Peyer's patch (tissue), 4 donors: ENCODE measurements at regions not wholly inside any gene's neighbourhood (a gene's known extent, or its start where the extent isn't known, plus 50 kb on each side); places are given as distances from the start of the nearest gene placed in this dataset.

Experiments used
- POLR2A ChIP-seq, 2 donors: fragments of 450-650 bp; IDR thresholded peaks; one replicate each; pipeline ENCODE4 v1.5.1; 2017; ENCODE audit warnings: antibody characterized with exemption in 2 of 2, mild to moderate bottlenecking in 2 of 2, moderate library complexity in 2 of 2
- TF ChIP-seq, protein P1 (sequence below), 6 experiments: fragments of 450-650 bp in 4 of 6; fragments of 200-600 bp in 2 of 6; sonication (generic) in 1 of 6; IDR thresholded peaks; one replicate each; pipeline ENCODE4 v1.5.1; 2017 to 2019; ENCODE audit warnings: antibody characterized with exemption in 6 of 6, mild to moderate bottlenecking in 3 of 6, moderate library complexity in 1 of 6

GRCh38 chr2:165032559-165032958, 77.2 kb upstream of the SLC38A11 start:
- TF ChIP-seq, protein P1, sequence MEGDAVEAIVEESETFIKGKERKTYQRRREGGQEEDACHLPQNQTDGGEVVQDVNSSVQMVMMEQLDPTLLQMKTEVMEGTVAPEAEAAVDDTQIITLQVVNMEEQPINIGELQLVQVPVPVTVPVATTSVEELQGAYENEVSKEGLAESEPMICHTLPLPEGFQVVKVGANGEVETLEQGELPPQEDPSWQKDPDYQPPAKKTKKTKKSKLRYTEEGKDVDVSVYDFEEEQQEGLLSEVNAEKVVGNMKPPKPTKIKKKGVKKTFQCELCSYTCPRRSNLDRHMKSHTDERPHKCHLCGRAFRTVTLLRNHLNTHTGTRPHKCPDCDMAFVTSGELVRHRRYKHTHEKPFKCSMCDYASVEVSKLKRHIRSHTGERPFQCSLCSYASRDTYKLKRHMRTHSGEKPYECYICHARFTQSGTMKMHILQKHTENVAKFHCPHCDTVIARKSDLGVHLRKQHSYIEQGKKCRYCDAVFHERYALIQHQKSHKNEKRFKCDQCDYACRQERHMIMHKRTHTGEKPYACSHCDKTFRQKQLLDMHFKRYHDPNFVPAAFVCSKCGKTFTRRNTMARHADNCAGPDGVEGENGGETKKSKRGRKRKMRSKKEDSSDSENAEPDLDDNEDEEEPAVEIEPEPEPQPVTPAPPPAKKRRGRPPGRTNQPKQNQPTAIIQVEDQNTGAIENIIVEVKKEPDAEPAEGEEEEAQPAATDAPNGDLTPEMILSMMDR (IDR thresholded peaks at IDR 0.05) = no peak
- no peak for TF ChIP-seq POLR2A (IDR thresholded peaks at IDR 0.05)
